MCF 10A (cell line): ENCODE measurements at regions not wholly inside any gene's neighbourhood (a gene's known extent, or its start where the extent isn't known, plus 50 kb on each side); places are given as distances from the start of the nearest gene placed in this dataset.

ENCODE experiments used
- BruUV-seq: library from RNA; stranded (reverse); fragments of 400-500 nt; replicated peaks from 2 replicates; lab custom pipeline; 2021; lab: Mats Ljungman, UMichigan
- CTCF ChIA-PET: fragments of 300-600 bp; sonication (Branson Sonifier 250); formaldehyde crosslinking; extraction: SDS; loops from one replicate; lab custom pipeline; 2021; ENCODE audit warnings: antibody characterized with exemption, inconsistent platforms; lab: Yijun Ruan, JAX
- POLR2A ChIA-PET: fragments of 300-600, 350-650 bp; sonication (Branson Sonifier 250); formaldehyde crosslinking; extraction: SDS; loops from one replicate; lab custom pipeline; 2020; ENCODE audit warnings: antibody characterized with exemption, inconsistent platforms; lab: Yijun Ruan, JAX
- DNase-seq: peaks from one replicate; pipeline ENCODE4 v3.0.0-alpha.2; 2018; ENCODE audit not compliant: unreplicated experiment
- H3K27ac Mint-ChIP-seq: one replicate; pipeline ENCODE4 v1.8.0; 2022; ENCODE audit warnings: mild to moderate bottlenecking, low read depth, mixed read lengths; ENCODE audit not compliant: unreplicated experiment
- H3K27me3 Mint-ChIP-seq: one replicate; pipeline ENCODE4 v1.8.0; 2022; ENCODE audit warnings: mixed read lengths; ENCODE audit not compliant: insufficient read depth, unreplicated experiment
- H3K36me3 Mint-ChIP-seq: one replicate; pipeline ENCODE4 v1.8.0; 2022; ENCODE audit warnings: mild to moderate bottlenecking, moderate library complexity, mixed read lengths; ENCODE audit not compliant: insufficient read depth, unreplicated experiment
- H3K4me1 Mint-ChIP-seq: one replicate; pipeline ENCODE4 v1.8.0; 2022; ENCODE audit warnings: mixed read lengths; ENCODE audit not compliant: insufficient read depth, unreplicated experiment
- H3K4me3 Mint-ChIP-seq: one replicate; pipeline ENCODE4 v1.8.0; 2022; ENCODE audit warnings: mild to moderate bottlenecking, moderate library complexity, mixed read lengths; ENCODE audit not compliant: unreplicated experiment
- H3K9me3 Mint-ChIP-seq: one replicate; pipeline ENCODE4 v1.8.0; 2022; ENCODE audit warnings: mixed read lengths; ENCODE audit not compliant: unreplicated experiment
- CTCF ChIP-seq: fragments of 200-600 bp; IDR thresholded peaks from one replicate; pipeline ENCODE4 v1.8.0; 2022; ENCODE audit warnings: antibody characterized with exemption, mild to moderate bottlenecking; ENCODE audit not compliant: unreplicated experiment
- intact Hi-C: fragments of 100-400 bp; cut with micrococcal nuclease; formaldehyde crosslinking; loops from 2 replicates; pipeline ENCODE4 v1.14.1; 2022

- no peak overlapping the region for H3K4me3 Mint-ChIP-seq
- POLR2A ChIA-PET, result interaction anchor here (0.6 to 14.2 kb wide), 7 partner anchors 14 to 110 kb away, joined by 3 to 1025 read pairs (median 125); partner anchors contain the start of gene CHD2
- no TSS peak for BruUV-seq
- H3K9me3 Mint-ChIP-seq, result peaks cover 3% of the 10 kb centered on the region
- peaks cover 38% of the 10 kb centered on the region for H3K4me1 Mint-ChIP-seq
- no peaks in the 10 kb centered on the region for H3K27me3 Mint-ChIP-seq
- peak overlapping the region; percentile 76 for H3K27ac Mint-ChIP-seq
- DNase-seq, result no peak
- peaks cover 4% of the 10 kb centered on the region for H3K36me3 Mint-ChIP-seq
- intact Hi-C loops, result no loop called here
- TF ChIP-seq CTCF, result no peak
- CTCF ChIA-PET, result interaction anchor here (0.6 to 0.7 kb wide), 3 partner anchors 163 to 954 kb away, joined by 3 read pairs; no protein-coding TSS in a partner anchor
These were observed 93.4 kb upstream of the CHD2 start for GRCh38 chr15:92806763-92807162.

- ChIA-PET CTCF (interaction anchor here (0.6 to 2.8 kb wide), 14 partner anchors 11 to 1973 kb away, joined by 3 to 15 read pairs (median 4); partner anchors contain the start of gene CHD2), POLR2A (interaction anchor here (0.6 to 14.2 kb wide), 20 partner anchors 7 to 1836 kb away, joined by 3 to 1025 read pairs (median 11); partner anchors contain the start of gene CHD2)
- Mint-ChIP-seq H3K27me3 (no peaks in the 10 kb centered on the region), H3K4me3 (peak overlapping the region; percentile 72), H3K36me3 (peaks cover 4% of the 10 kb centered on the region), H3K4me1 (peaks cover 34% of the 10 kb centered on the region), H3K27ac (peak overlapping the region; percentile 96), H3K9me3 (no peaks in the 10 kb centered on the region)
- TF ChIP-seq CTCF, result no peak
- peak; percentile 73 for DNase-seq
- BruUV-seq, result no TSS peak
- intact Hi-C loops, result no loop called here
These were observed 92.1 kb upstream of the CHD2 start for GRCh38 chr15:92807971-92808571.

GRCh38 chr15:92808598-92809063 is 91.5 kb upstream of the CHD2 start:
- Mint-ChIP-seq H3K27me3 (no peaks in the 10 kb centered on the region), H3K4me3 (peak overlapping the region; percentile 72), H3K27ac (peak overlapping the region; percentile 96), H3K4me1 (peaks cover 34% of the 10 kb centered on the region), H3K36me3 (peaks cover 2% of the 10 kb centered on the region), H3K9me3 (no peaks in the 10 kb centered on the region)
- DNase-seq, result peak; percentile 69
- ChIA-PET CTCF (interaction anchor here (0.6 to 2.8 kb wide), 12 partner anchors 11 to 1972 kb away, joined by 3 to 15 read pairs (median 5); partner anchors contain the start of gene CHD2), POLR2A (interaction anchor here (0.6 to 14.2 kb wide), 27 partner anchors 7 to 1837 kb away, joined by 3 to 1025 read pairs (median 8); partner anchors contain the start of gene CHD2)
- intact Hi-C loops, result loop anchor here (1.0 kb wide), 3 partner anchors 74 to 110 kb away; no protein-coding TSS in a partner anchor
- TF ChIP-seq CTCF, result no peak
- TSS peak; percentile 47 for BruUV-seq
